HG03025 (cell line): ENCODE measurements at regions not wholly inside any gene's neighbourhood (a gene's known extent, or its start where the extent isn't known, plus 50 kb on each side); places are given as distances from the start of the nearest gene placed in this dataset.
"Not testable (repeated sequence)": the region's sequence is repeated elsewhere in the genome, so short reads cannot be mapped to it uniquely, and the experiment has no call there.

ENCODE experiments used
- ATAC-seq: cut with Tn5 transposase; IDR thresholded peaks from one replicate; pipeline ENCODE4 v1.9.1; 2021; ENCODE audit warnings: mild to moderate bottlenecking, moderate library complexity; ENCODE audit not compliant: unreplicated experiment, low FRiP score

DNA sequence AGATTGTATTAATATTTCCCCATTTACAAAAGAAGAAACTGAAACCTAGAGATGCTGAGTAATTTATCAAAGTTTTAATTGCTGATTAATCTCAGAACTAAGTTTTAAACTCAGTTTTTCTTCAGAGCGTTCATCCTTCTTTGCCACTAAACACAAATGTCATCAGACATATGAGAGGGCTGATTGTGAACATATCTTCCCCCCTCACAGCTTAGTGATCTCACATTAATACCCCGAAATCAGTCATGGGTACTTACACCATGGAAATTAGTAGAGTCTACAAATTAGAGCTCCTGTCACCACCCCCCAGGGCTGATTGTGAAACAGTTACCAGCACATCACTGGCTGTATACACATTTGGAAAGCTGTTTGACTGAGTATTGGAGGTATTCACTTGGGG lies 189.3 kb upstream of the SGO1 start:
- ATAC-seq = no peak

GRCh38 chr3:20370273-20371063 lies 184.5 kb upstream of the SGO1 start:
- ATAC-seq = not testable (repeated sequence)

- no peak for ATAC-seq
These were observed 175.0 kb upstream of the SGO1 start for GRCh38 chr3:20361000-20361399.

- no peak for ATAC-seq
These were observed 167.3 kb upstream of the SGO1 start for GRCh38 chr3:20353286-20353685.

DNA sequence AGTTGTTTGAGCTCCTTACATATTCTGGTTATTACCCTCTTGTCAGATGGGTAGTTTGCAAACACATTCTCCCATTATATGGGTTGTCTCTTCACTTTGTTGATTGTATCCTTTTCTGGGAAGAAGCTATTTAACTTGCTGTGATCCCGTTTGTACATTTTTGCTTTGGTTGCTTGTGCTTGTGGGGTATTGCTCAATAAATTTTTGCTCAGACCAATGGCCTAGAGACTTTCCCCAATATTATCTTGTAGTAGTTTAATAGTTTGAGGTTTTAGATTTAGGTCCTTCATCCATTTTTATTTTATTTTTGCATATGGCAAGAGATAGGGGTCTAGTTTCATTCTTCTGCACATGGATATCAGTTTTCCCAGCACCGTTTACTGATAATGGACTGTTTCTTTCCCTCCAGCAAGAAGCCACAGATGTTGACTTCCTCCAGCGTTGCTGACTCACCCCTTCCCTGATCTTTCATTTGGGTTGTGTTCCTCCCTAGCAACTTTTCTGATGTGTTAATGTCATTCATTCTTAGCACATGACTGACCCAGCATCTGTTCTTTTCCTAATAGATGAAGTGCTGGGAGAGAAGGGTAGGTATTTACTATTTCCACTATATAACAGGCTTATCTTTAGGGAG lies 166.7 kb upstream of the SGO1 start:
- no peak for ATAC-seq

DNA sequence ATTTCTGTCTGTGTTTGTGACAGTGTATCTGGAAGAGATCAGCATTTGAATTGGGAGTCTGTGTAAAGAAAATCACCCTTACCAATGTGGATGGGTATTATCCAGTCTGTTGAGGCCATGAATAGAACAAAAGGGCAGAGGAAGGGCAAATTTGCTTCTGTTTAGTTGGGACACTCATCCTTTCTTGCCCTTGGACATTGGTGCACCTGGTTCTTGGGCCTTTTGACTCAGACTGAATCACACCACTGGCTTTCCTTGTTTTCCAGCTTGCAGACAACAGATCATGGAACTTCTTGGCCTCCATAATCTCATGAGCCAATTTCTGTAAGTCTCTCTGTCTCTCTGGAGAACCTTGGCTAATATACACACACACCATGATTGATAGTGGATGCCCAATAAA lies 164.4 kb upstream of the SGO1 start:
- no peak for ATAC-seq

GRCh38 chr3:20346916-20347315 lies 160.9 kb upstream of the SGO1 start:
- ATAC-seq = no peak

GRCh38 chr3:20346369-20346768 lies 160.4 kb upstream of the SGO1 start:
- ATAC-seq = no peak

GRCh38 chr3:20344400-20344959 lies 158.5 kb upstream of the SGO1 start:
- ATAC-seq = no peak

DNA sequence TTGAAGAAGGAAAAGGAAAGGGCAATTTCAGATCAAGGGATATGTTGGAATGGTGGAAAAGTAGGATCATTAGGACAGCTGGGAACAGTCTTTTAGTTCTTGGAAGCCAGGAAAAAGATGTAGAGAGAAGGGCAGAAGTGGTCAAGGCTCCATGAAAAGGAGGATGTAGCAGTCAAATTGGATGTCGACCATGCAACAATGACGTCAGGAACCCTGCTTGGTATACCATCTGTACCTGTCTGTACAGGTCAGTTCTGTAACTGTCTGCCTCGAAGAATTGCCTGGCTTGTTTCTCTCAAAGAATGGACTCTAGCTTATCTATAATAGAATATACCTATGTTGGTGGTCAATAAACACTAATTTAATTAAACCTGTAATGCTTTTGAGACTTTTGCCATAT lies 157.8 kb upstream of the SGO1 start:
- ATAC-seq = no peak

DNA sequence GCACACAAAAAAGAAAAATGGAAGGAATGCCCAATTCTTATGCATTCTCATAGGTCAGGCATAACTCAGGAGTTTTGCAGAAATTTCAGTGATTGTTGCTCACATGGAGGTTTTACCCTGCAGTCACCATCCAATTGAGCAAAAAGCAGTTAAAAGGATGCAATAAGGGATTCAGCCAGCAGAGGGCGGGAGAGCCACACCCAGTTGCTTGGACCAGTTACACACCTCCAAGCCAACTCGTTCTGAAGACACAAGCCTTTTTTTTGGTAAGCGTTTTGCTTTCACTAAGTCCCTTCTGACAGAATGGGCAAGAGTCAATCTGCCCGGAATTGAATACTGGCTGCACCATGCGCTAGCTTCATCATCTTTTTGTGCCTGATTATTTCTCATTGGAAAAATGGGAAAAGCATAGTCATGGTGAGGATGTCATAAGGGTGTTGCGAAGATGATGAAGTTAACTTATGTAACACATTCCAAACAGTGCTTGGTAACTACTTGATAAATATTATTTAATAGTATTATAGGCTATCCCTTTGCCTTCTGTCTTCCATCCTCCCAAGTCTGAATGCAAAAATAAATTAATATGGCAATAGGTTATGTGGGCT lies 154.4 kb upstream of the SGO1 start:
- peak; percentile 86 for ATAC-seq

DNA sequence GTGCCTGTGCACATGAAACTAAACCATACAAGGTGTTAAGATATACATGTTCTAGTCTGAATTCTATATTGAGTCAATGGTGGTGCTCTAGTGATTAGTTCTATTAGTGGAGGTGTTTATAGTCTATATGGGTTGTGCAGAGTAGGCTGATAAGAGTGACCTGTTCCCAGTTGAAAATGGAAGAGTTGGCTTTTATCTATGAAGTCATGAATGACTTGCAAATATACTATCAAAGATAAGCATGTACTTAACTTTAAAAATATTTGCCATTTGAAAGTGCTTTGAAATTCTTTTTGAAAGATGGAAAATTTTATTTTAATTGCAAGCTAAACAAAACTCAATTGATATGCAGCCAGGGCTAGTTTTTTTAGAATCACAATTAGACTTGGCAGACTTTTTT lies 150.6 kb upstream of the SGO1 start:
- no peak for ATAC-seq

GRCh38 chr3:20334842-20335241 lies 148.8 kb upstream of the SGO1 start:
- no peak for ATAC-seq

DNA sequence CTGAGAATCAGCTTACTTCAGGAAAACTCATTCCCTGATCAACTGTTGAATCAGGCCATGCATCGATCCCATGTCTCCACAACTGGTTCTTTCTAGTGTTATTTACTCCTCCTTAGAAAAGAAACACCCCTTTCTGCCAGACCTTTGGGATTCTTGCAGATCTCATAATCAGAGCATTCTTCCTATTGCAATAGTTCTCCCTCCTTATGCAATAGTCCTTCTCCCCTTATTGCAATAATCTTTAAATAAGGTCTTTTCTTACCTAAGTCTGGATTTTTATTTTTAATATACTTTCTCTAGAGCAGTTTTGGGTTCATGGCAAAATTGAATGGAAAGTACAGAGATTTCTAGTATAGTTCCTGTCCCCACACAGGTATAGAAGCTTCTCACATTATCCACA lies 141.9 kb upstream of the SGO1 start:
- ATAC-seq = no peak

DNA sequence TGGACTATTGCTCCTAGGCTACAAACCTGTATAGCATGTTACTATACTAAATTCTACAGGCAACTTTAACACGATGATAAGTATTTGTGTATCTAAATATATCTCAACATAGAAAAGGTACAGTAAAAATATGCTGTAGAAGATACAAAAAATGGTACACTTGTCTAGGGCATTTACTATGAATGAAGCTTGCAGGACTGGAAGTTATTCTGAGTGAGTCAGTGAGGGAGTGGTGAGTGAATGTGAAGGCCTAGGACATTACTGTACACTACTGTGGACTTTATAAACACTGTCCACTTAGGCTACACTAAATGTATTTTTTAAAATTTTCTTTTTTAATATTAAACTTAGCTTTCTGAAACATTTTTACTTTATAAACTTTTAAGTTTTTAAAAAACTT lies 140.5 kb upstream of the SGO1 start:
- no peak for ATAC-seq

DNA sequence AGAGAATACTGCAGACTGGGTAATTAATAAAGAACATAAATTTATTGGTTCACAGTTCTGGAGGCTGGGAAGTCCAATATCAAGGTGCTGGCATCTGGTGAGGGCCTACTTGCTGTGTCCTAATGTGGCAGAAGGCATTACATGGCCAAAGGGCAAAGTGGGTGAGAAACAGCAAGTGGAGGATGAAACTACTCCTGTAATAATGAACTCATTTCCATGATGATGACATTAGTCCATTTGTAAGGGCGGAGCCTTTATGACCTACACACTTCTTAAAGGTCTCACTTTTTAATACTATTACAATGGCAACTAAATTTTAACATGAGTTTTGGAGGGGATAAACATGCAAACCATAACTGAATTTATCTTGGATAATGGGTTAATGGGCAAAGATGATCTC lies 139.6 kb upstream of the SGO1 start:
- peak; percentile 4 for ATAC-seq

GRCh38 chr3:20324664-20325478 lies 138.9 kb upstream of the SGO1 start:
- ATAC-seq = peak; percentile 99

DNA sequence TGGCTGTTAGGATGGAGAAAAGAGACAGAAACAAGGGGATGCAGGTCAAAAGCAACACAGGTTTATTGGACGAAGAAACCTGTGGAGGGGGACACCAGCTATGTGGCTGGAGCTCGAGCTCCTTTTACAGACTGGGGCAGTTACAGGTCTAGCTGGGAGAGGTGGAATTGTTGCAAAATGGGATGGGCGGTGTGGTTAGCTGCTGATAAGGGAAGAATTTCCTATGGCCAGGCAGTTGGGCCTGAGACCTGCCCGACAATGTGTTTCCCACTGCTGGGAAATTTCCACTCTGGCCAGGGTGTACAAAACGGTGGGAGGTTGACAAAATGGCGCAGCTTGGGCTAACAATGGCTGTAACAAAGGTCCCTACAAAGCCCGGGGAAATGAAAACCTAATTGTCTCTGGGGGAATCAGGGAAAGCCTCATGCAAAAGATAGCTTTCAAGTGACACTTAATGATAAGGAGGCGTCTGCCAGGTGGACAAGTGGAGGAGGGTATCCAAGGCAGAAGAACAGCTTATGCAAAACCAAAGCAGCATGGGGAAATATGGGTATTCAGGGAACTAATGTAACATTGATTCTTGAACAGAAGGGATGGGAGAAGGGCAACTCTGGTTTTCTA lies 137.4 kb upstream of the SGO1 start:
- no peak for ATAC-seq

GRCh38 chr3:20322085-20322484 lies 136.1 kb upstream of the SGO1 start:
- ATAC-seq = no peak

- ATAC-seq = no peak
These were observed 135.5 kb upstream of the SGO1 start for GRCh38 chr3:20321391-20322047.
